ENCODE measurements at regions not wholly inside any gene's neighbourhood (a gene's known extent, or its start where the extent isn't known, plus 50 kb on each side); places are given as distances from the start of the nearest gene placed in this dataset.

DNA sequence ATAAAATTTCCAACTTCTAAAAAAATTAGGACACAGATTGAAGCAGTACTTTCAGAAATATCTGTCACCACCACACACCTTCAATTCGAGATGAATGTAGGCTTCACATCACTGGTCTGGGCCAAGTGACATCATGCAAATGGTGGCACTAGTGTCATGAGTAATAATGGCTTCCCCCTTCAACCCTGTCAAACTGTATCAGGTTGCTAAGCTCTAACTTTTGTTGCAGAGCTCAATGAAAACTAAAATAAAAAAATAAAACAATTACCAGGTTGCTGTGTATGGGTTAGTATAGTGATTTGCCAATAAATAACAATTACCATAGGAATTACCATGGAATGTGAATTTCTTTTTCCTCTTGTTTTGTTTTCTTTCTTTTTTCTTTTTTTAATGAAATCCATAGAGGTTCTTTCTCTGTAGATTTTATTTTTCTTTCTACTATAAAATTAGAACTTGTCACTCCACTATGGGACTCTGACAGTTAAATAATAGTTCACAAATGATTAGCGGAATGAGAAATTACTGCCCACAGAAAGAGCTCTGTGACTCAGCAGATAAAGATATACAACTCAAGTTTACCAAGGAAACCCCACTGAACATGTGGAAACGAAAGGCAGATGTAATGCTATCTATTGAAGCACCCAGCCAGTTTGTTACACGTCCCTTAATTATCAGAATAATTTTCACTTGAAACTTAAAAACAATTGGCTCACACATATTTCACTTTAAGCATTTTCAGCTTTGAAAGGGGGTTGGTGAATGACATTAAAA, 783.8 kb upstream of the WWC1 start:
- H3K4me3 Mint-ChIP-seq, result no peak overlapping the region
- DNase-seq (no peak), ATAC-seq (ENCODE audit: low read depth) (no peak)
- H3K36me3 Mint-ChIP-seq, result no peaks in the 10 kb centered on the region
- no peak overlapping the region for H3K27ac Mint-ChIP-seq
- H3K4me1 Mint-ChIP-seq, result no peaks in the 10 kb centered on the region
- H3K9me3 Mint-ChIP-seq, result no peaks in the 10 kb centered on the region
- POLR2A ChIA-PET, result no interaction called here
- no peaks in the 10 kb centered on the region for H3K27me3 Mint-ChIP-seq

DNA sequence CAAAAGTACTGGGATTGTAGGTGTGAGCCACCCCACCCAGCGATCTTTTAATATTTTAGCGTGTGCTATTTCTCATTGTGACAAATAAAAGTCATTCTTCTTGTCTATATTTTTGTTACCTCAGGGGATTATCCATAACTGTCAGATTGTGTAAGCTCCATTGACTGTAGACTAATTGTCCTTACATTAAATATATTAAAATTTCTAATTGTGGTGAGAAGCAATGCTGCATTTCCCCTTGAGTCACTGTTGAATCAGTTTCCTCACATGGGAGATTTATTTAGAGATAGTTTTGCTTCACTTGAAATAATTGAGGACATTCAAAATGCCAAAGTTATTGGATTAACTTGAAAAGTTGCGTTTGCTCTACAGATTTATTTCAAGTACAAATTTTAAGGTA, 782.4 kb upstream of the WWC1 start:
- POLR2A ChIA-PET, result no interaction called here
- ATAC-seq (ENCODE audit: low read depth) (no peak), DNase-seq (no peak)
- Mint-ChIP-seq H3K27ac (no peak overlapping the region), H3K4me1 (no peaks in the 10 kb centered on the region), H3K9me3 (no peaks in the 10 kb centered on the region), H3K36me3 (no peaks in the 10 kb centered on the region), H3K27me3 (no peaks in the 10 kb centered on the region), H3K4me3 (no peak overlapping the region)

DNA sequence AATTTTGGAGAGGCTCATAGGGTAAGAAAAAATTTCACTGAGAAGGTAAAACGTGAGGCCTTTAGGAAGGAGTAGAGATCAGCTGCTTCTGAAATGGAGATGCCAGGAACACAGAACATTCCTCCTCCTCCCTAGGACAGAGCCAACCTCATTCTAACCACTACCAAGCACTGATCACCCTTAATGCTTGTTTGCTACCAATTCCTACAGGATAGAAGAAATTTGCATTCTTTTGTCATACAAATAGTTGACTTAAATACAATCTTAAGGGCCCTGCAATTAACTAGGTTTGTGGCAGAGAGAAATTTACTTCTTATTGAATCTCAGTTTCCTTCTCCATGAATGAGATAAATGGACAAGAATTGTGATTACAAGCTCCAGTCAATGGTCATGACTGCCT, 780.2 kb upstream of the WWC1 start:
- Mint-ChIP-seq H3K4me3 (no peak overlapping the region), H3K4me1 (no peaks in the 10 kb centered on the region), H3K27me3 (no peaks in the 10 kb centered on the region), H3K27ac (no peak overlapping the region), H3K9me3 (no peaks in the 10 kb centered on the region), H3K36me3 (no peaks in the 10 kb centered on the region)
- POLR2A ChIA-PET, result no interaction called here
- DNase-seq (no peak), ATAC-seq (ENCODE audit: low read depth) (no peak)

DNA sequence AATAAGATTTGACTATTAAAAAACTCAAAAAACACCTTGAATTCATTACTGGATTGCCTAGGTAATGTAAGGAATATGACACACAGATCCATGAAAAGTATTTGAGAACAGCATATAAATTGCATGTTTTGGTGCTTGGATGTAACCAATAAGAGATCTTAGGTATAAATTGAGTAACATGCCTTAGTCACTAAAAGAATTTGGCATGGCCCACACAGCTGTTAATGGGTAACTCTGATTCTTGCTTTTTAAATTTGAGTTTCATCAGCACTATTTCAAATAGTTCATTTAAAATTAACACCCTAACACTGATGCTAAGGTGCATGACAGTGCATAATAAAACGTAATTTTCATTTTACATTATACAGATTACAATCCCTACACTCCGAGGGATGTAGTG, 779.3 kb upstream of the WWC1 start:
- Mint-ChIP-seq H3K9me3 (no peaks in the 10 kb centered on the region), H3K4me1 (no peaks in the 10 kb centered on the region), H3K27ac (no peak overlapping the region), H3K36me3 (no peaks in the 10 kb centered on the region), H3K4me3 (no peak overlapping the region), H3K27me3 (no peaks in the 10 kb centered on the region)
- POLR2A ChIA-PET, result no interaction called here
- DNase-seq (no peak), ATAC-seq (ENCODE audit: low read depth) (no peak)

DNA sequence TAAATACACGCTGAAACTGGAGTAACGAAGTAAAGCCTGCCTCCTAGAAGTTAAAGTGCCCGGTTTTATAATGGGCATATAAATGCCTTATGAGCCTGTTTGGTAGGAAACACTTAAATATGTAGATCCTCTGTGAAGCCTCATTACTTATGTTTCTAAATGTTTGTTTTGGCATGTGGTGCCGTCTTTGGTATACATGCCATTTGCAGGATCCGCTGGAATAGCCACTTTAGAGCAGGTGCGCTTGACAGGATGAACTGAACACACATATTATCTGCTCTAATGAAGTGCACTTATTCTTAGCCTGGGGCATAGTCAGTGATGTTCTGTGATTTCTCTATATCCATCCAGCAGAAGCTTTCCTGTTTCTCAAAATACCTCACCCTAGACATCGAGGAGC, 778.1 kb upstream of the WWC1 start:
- Mint-ChIP-seq H3K4me3 (no peak overlapping the region), H3K27me3 (no peaks in the 10 kb centered on the region), H3K27ac (no peak overlapping the region), H3K9me3 (no peaks in the 10 kb centered on the region), H3K36me3 (no peaks in the 10 kb centered on the region), H3K4me1 (no peaks in the 10 kb centered on the region)
- POLR2A ChIA-PET, result no interaction called here
- DNase-seq (no peak), ATAC-seq (ENCODE audit: low read depth) (no peak)

DNA sequence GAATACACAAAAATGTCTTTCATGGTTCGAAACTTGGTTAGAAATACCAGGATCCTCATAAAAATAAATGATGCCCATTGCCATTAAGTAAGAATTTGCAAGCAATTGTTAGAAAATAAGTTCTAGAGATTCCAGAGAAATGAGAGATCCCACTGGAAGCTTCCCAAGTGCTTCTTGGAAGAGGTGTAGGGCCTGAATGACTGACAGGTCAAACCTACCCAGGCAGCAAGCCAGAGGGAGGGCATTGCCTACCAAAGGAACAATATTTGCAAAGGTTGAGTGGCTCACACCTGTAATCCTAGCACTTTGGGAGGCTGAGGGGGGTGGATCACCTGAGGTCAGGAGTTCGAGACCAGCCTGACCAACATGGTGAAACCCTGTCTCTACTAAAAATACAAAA, 777.0 kb upstream of the WWC1 start:
- H3K36me3 Mint-ChIP-seq, result no peaks in the 10 kb centered on the region
- POLR2A ChIA-PET, result no interaction called here
- no peak overlapping the region for H3K4me3 Mint-ChIP-seq
- no peak for DNase-seq
- no peaks in the 10 kb centered on the region for H3K4me1 Mint-ChIP-seq
- ATAC-seq (ENCODE audit: low read depth), result no peak
- no peaks in the 10 kb centered on the region for H3K27me3 Mint-ChIP-seq
- H3K27ac Mint-ChIP-seq, result no peak overlapping the region
- no peaks in the 10 kb centered on the region for H3K9me3 Mint-ChIP-seq

DNA sequence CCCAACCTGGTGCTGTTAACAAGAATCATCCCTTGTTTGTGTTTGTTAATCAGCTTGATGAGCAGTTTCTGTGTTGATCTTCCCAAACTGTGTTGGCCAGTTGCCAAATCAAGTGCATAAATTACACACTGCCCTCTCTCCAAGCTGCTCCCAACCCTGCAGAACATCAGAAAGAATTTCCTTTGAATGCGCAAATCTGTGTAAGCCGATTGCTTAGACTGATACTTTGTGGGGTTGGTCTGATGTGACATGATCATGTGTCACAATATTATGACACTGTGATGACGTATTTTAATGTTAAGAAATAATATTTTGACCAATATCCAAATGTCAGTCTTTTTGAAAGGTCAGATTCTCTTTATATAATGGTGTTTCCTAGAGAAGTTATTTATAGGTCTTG, 766.4 kb upstream of the WWC1 start:
- Mint-ChIP-seq H3K9me3 (peaks cover 5% of the 10 kb centered on the region), H3K27ac (no peak overlapping the region), H3K4me1 (no peaks in the 10 kb centered on the region), H3K27me3 (no peaks in the 10 kb centered on the region), H3K4me3 (no peak overlapping the region), H3K36me3 (no peaks in the 10 kb centered on the region)
- ATAC-seq (ENCODE audit: low read depth), result no peak
- POLR2A ChIA-PET, result no interaction called here
- DNase-seq, result no peak

DNA sequence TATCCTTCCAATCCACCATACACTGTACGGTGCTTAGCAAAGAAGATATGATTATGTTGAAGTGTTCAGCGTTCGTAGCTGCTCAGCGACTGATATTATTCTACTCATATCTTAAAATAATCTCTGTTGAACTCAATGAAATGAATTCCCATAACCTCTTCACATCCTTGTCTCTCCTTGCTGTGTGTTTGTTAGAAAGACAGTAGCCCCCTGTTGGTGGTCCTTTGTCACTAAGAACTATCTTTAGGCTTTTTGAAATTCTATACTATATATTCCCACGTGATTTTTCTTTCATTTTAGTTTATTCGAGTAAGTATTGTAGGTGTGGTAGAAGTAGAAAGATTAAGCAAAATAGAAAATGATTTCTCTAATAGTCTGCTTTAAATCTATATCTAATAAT, 762.8 kb upstream of the WWC1 start:
- ATAC-seq (ENCODE audit: low read depth) (no peak), DNase-seq (no peak)
- Mint-ChIP-seq H3K9me3 (peaks cover 3% of the 10 kb centered on the region), H3K27ac (no peak overlapping the region), H3K27me3 (no peaks in the 10 kb centered on the region), H3K36me3 (no peaks in the 10 kb centered on the region), H3K4me3 (no peak overlapping the region), H3K4me1 (no peaks in the 10 kb centered on the region)
- POLR2A ChIA-PET, result no interaction called here

DNA sequence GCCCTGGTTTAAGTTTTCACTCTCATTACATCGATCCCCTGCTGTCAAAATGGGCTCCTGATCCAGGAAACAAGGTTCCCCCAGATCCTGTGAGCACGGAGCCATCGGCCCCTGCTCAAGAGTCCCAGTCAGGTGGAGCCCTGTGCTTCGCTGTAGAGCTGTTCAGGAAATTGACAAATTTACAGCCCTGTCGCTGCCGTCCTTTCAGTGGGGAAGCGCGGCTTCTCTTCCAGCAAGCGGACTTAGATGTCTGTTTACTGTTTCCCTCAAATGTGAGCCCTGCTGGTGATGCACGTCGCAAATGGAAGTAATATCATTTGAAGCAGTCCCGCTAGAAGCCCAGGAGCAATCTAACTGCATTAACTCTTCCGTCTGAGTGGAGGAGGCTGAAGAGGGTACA, 760.9 kb upstream of the WWC1 start:
- H3K36me3 Mint-ChIP-seq, result no peaks in the 10 kb centered on the region
- no peaks in the 10 kb centered on the region for H3K27me3 Mint-ChIP-seq
- H3K4me3 Mint-ChIP-seq, result no peak overlapping the region
- H3K27ac Mint-ChIP-seq, result no peak overlapping the region
- H3K9me3 Mint-ChIP-seq, result peaks cover 3% of the 10 kb centered on the region
- POLR2A ChIA-PET, result no interaction called here
- no peaks in the 10 kb centered on the region for H3K4me1 Mint-ChIP-seq
- ATAC-seq (ENCODE audit: low read depth), result no peak
- no peak for DNase-seq

DNA sequence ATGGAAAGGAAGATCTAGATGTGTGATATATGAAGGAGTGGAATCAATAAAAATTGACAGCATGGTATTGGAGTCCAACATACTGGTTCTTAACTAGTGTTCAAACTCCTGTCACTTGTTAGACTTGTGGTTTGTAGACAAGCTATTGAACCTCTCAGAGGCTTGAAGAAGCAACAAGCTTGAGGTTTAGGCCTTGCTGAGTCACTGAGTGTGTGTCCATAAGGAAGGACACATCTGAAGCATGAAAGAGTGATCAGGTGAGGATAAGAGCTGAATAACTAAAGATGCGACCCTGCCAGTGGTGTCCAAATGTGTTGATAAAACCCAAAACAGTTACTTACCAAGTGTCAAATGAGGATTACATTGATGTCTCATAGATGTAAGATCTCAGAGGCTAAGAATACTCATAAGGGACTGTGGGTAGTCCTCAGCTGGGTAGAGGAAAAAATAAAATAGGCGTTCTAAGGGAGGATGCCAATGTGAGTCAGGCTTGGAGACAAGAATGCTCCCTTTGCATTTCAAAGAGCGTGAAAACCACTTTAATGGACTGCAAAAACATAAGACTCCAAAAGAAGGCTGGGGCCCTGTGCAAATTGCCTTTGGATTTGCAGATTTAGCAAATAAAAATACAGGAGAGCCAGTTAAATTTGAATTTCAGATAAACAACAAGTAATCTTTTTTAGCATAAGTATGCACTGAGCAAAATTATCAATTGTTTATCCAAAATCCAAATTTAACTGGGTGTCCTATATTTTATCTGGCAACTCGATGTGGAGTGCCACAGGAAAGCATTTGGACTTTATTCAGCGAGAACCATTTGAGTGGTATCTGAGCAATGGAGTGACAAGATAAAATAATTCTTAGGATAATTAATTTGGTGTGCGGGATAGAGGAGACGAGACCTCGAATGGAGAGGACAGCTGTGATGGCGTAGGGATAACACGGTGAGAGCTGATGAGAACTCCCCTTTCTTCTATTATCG, 757.3 kb upstream of the WWC1 start:
- ATAC-seq (ENCODE audit: low read depth) (no peak), DNase-seq (no peak)
- Mint-ChIP-seq H3K27me3 (no peaks in the 10 kb centered on the region), H3K4me3 (no peak overlapping the region), H3K9me3 (peaks cover 3% of the 10 kb centered on the region), H3K27ac (no peak overlapping the region), H3K4me1 (no peaks in the 10 kb centered on the region), H3K36me3 (no peaks in the 10 kb centered on the region)
- POLR2A ChIA-PET, result no interaction called here

DNA sequence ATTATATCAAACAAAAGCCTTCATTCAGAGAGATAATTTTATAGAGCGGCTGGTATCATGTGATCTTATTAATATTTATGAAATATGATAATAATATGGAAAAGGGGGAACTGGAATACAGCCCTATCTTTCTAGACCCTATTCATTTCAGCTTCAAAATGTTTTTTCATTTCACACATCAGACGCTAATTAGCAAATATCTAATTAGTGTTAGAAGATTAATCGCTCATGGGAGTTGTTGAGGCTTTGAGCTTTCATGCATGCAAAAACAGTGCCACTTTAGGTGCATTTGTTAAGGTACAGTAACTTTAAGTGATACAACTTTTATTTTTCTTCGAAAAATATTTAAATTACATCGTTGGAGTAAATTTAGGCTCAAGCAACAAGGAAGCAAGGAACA, 751.7 kb upstream of the WWC1 start:
- H3K36me3 Mint-ChIP-seq, result no peaks in the 10 kb centered on the region
- no peaks in the 10 kb centered on the region for H3K4me1 Mint-ChIP-seq
- no peak overlapping the region for H3K4me3 Mint-ChIP-seq
- POLR2A ChIA-PET, result no interaction called here
- H3K27me3 Mint-ChIP-seq, result no peaks in the 10 kb centered on the region
- no peak for ATAC-seq (ENCODE audit: low read depth)
- DNase-seq, result no peak
- no peak overlapping the region for H3K27ac Mint-ChIP-seq
- no peaks in the 10 kb centered on the region for H3K9me3 Mint-ChIP-seq

DNA sequence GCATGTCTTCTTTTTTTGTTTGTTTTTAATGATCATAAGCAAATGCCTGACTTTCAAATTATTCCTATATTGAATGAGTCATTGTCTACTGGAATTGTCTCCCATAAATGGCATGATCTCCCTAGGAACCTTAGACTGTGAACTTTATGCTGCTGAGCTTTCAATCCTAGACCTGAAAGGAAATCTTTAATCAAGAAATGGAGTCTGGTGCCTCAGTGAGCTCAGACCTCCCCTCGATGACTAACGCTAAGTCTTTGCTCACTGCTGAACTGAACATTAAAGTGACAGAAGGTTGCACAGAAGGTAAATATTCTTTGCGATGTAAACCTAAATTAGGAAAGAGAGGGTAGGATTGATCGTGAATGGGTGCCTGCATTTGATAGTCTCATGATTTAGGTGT, 745.2 kb upstream of the WWC1 start:
- Mint-ChIP-seq H3K27ac (no peak overlapping the region), H3K4me3 (no peak overlapping the region), H3K36me3 (no peaks in the 10 kb centered on the region), H3K27me3 (no peaks in the 10 kb centered on the region), H3K4me1 (no peaks in the 10 kb centered on the region), H3K9me3 (no peaks in the 10 kb centered on the region)
- POLR2A ChIA-PET, result no interaction called here
- DNase-seq (no peak), ATAC-seq (ENCODE audit: low read depth) (no peak)

DNA sequence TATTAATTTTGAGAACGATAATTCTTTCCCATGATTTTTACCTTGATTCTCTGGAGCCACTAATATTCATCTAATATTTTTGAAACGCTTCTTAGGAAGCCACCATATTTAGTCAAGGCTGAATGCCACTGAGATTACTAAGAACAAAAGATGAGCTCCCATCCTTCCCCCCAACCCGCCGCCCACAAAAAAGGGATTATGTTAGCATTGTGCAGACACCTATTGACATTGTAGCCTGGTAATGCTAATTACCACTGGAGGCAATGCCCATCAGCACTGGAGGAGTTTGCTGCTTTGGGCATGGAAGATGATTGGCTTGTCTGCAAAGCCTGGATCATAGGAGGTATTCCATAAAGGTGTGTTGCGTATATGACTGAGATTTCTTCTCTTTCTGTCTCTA, 739.1 kb upstream of the WWC1 start:
- H3K4me3 Mint-ChIP-seq, result no peak overlapping the region
- ATAC-seq (ENCODE audit: low read depth) (no peak), DNase-seq (no peak)
- H3K9me3 Mint-ChIP-seq, result no peaks in the 10 kb centered on the region
- no peaks in the 10 kb centered on the region for H3K4me1 Mint-ChIP-seq
- no peaks in the 10 kb centered on the region for H3K36me3 Mint-ChIP-seq
- no peak overlapping the region for H3K27ac Mint-ChIP-seq
- POLR2A ChIA-PET, result no interaction called here
- H3K27me3 Mint-ChIP-seq, result no peaks in the 10 kb centered on the region

DNA sequence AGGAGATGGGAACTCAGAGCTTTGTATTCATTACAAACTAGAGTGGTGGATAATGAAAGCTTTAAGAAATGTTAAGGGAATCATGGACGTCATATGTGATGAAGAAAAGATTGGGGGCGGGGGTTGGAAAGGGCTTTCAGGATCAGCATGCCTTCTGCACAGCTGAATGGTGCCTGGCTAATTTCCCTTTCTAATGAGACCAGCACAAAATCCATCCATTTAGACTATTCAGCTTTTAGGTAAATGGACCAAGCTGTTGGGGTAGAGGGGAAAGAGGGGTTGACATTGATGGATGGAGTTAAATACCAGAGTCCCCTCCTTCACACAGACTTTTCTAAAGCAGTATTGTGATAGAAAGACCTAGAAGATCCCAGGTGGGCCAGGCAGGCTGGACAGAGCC, 737.9 kb upstream of the WWC1 start:
- DNase-seq (no peak), ATAC-seq (ENCODE audit: low read depth) (no peak)
- Mint-ChIP-seq H3K4me1 (no peaks in the 10 kb centered on the region), H3K4me3 (no peak overlapping the region), H3K9me3 (no peaks in the 10 kb centered on the region), H3K27ac (no peak overlapping the region), H3K27me3 (no peaks in the 10 kb centered on the region), H3K36me3 (no peaks in the 10 kb centered on the region)
- POLR2A ChIA-PET, result no interaction called here

All from activated naive CD8-positive, alpha-beta T cell treated with anti-CD3 and anti-CD28 coated beads, Interleukin-2, amount 10 ng/mL, durations not matched to agents 7 days and 5 days (primary cell).